ENCODE measurements at regions not wholly inside any gene's neighbourhood (a gene's known extent, or its start where the extent isn't known, plus 50 kb on each side); places are given as distances from the start of the nearest gene placed in this dataset.

- no peak overlapping the region for H3K18ac ChIP-seq (ENCODE audit: low read depth, low read length)
- no peak overlapping the region for H2BK120ac ChIP-seq (ENCODE audit: low read depth, low read length)
- no peak overlapping the region for H4K5ac ChIP-seq (ENCODE audit: low read depth, low read length)
- H3K56ac ChIP-seq (ENCODE audit: extremely low read depth, insufficient read depth, low read length), result no peak overlapping the region
- H4K91ac ChIP-seq (ENCODE audit: insufficient read depth, low read depth, low read length), result no peak overlapping the region
- in situ Hi-C loops (cut with MboI; ENCODE audit: low sequenced_read_pairs), result no loop called here
- no peak for TF ChIP-seq MAZ (IDR thresholded peaks at IDR 0.05; ENCODE audit: borderline replicate concordance, low read depth, low read length)
- no peak for TF ChIP-seq CHD1 (IDR thresholded peaks at IDR 0.05; ENCODE audit: low read depth, low read length)
- no peak for TF ChIP-seq RAD21 (IDR thresholded peaks at IDR 0.05; ENCODE audit: low read length)
- no peak for TF ChIP-seq RCOR1 (IDR thresholded peaks at IDR 0.05; ENCODE audit: insufficient replicate concordance, low read length)
- TF ChIP-seq CTCF (conservative IDR thresholded peaks at IDR 0.05; ENCODE audit: low read depth, low read length), result no peak
- TF ChIP-seq, protein P1, sequence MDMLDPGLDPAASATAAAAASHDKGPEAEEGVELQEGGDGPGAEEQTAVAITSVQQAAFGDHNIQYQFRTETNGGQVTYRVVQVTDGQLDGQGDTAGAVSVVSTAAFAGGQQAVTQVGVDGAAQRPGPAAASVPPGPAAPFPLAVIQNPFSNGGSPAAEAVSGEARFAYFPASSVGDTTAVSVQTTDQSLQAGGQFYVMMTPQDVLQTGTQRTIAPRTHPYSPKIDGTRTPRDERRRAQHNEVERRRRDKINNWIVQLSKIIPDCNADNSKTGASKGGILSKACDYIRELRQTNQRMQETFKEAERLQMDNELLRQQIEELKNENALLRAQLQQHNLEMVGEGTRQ (IDR thresholded peaks at IDR 0.05; ENCODE audit: low read depth, low read length), result no peak
- TF ChIP-seq BHLHE40 (IDR thresholded peaks at IDR 0.05; ENCODE audit: low read depth, low read length), result no peak
- no peak for TF ChIP-seq FOS (IDR thresholded peaks at IDR 0.05; ENCODE audit: low read depth, low read length)
- TF ChIP-seq NFE2L2 (IDR thresholded peaks at IDR 0.05; ENCODE audit: low read depth, low read length), result no peak
- TF ChIP-seq POLR2A (IDR thresholded peaks at IDR 0.05; ENCODE audit: low read depth, low read length), result no peak
- TF ChIP-seq CEBPB (IDR thresholded peaks at IDR 0.05; ENCODE audit: low read depth, low read length), result no peak
- no peak overlapping the region for H2BK5ac ChIP-seq (ENCODE audit: low read depth, low read length, poor library complexity, severe bottlenecking)
- H3K14ac ChIP-seq (replicated peaks; ENCODE audit: low read depth, low read length), result no peak overlapping the region
- no peaks in the 10 kb centered on the region for H3K36me3 ChIP-seq (ENCODE audit: control insufficient read depth, insufficient read depth, low read length)
- POLR2A ChIA-PET (ENCODE audit: unreplicated experiment), result no interaction called here
- peaks cover 2% of the 10 kb centered on the region; the same call in 1 of the 2 replicates for H3K9me3 ChIP-seq (ENCODE audit: control insufficient read depth, insufficient read depth, low read length)
- no peak overlapping the region for H2AK5ac ChIP-seq (ENCODE audit: low read depth, low read length)
- H2BK15ac ChIP-seq (ENCODE audit: low read depth, low read length), result no peak overlapping the region
- no peak for ATAC-seq (ENCODE audit: low read depth)
- H3K9ac ChIP-seq (ENCODE audit: low read depth, low read length), result no peak overlapping the region
- H4K8ac ChIP-seq (ENCODE audit: low read depth in 2 of 2, low read length in 2 of 2), result no peak overlapping the region
- H2AFZ ChIP-seq (replicated peaks; ENCODE audit: low read length, poor library complexity), result peak overlapping the region; percentile 21
- no peaks in the 10 kb centered on the region for H4K20me1 ChIP-seq (ENCODE audit: insufficient read depth, low read length)
- H3K4me3 ChIP-seq (ENCODE audit: insufficient read depth, low read depth, low read length), result no peak overlapping the region
- H3K79me1 ChIP-seq (ENCODE audit: low read depth in 1 of 2, low read length in 2 of 2), result no peaks in the 10 kb centered on the region
- H3K27me3 ChIP-seq (ENCODE audit: control insufficient read depth, insufficient read depth, low read length), result no peaks in the 10 kb centered on the region
- dilution Hi-C loops (cut with HindIII; ENCODE audit: low sequenced_read_pairs, unreplicated experiment), result no loop called here
- H3K23ac ChIP-seq (ENCODE audit: low read depth, low read length), result no peak overlapping the region
- CTCF ChIA-PET, result no interaction called here
- H3K4me1 ChIP-seq (ENCODE audit: control insufficient read depth, insufficient read depth, low read length), result no peaks in the 10 kb centered on the region
- WGBS, 2 experiments (ENCODE audit: extremely low coverage in 2 of 2, insufficient read length in 1 of 2), result 50% methylated on average over 1 of the region's 5 CpGs; no CpG with 5 or more reads in 1 of the 2 experiments
- H3K27ac ChIP-seq (ENCODE audit: insufficient read depth, low read length), result no peak overlapping the region
- intact Hi-C loops (cut with micrococcal nuclease), result no loop called here
- no TSS peak for BruUV-seq (replicated peaks)
- H2AK9ac ChIP-seq (replicated peaks; ENCODE audit: low read depth, low read length, poor library complexity), result no peak overlapping the region
- no peak for DNase-seq
- H3K4ac ChIP-seq (ENCODE audit: low read depth, low read length), result no peak overlapping the region
- no peak overlapping the region for H3K4me2 ChIP-seq (ENCODE audit: low read depth, low read length)
- H3K9me1 ChIP-seq (ENCODE audit: insufficient read depth, low read length), result no peaks in the 10 kb centered on the region
- no peak overlapping the region for H2BK20ac ChIP-seq (ENCODE audit: low read depth, low read length)
Measured at GRCh38 chr12:13834241-13834640, 147.2 kb downstream of the GRIN2B start.

Data from IMR-90 (cell line).